NCI-H748 treated with DMSO at 0.1 percent for 48 hours (cell line): ENCODE measurements at regions not wholly inside any gene's neighbourhood (a gene's known extent, or its start where the extent isn't known, plus 50 kb on each side); places are given as distances from the start of the nearest gene placed in this dataset.

Source experiments
- DNase-seq: peaks from one replicate; lab custom pipeline; 2025; lab: John Stamatoyannopoulos, UW

DNA sequence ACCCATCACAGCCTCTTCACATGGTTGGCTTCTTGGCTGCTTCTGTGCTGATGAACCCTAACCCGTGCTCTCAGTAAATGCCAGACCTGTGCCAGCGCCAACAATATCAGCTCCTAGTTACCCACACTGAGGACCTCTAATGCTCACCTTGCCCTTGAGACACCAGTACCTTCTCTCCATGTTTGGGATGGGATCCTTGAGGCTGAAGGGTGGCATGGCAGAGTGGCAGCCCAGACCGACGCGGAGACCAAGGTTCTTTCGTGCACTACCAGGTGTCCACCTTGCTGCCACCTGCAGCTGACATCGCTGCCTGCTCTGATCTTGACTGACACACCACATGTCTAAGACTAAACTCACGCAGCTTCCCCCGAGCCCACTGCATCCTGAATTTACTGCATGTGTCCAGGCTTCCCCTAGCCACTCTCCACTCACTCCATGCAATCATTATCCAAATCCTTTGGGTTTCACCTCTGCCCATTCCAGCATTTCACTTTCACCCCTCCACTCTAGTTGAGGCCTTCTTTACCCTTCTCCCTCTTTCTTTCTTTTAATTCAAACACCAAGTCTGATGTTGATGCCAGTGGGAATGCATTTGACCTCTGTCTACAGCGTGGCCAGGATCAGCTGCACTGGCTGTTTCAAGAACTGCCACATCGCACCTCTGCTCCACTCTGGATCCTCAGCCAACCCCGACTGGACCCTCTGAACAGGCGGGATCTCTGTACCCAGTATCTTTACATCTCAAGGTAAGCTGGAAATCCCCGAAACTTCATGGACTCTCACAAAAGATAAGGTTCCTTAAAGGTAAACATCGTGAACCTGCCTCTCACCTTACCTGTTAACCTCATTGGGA is 294.9 kb downstream of the GLRX3 start:
- no peak for DNase-seq

DNA sequence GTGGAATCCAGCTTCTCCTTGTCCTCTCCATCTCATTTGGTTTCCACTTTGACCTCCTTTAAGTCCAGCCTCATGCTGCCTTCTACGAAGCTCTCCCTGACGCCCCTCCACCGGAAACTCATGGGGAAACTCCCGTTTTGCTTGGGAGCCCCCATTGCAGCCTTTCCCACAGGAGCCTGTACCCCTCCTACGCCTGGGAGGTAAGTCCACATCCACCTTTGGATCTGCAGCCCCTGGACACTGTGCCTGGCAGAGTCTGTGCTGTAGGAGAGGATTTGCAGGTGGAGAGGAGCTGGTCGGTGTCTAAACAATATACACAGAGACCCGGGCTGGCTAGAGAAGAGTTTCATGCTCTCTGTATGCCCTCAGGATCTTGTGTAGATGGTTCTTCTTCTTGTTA is 296.1 kb downstream of the GLRX3 start:
- DNase-seq, result no peak

DNA sequence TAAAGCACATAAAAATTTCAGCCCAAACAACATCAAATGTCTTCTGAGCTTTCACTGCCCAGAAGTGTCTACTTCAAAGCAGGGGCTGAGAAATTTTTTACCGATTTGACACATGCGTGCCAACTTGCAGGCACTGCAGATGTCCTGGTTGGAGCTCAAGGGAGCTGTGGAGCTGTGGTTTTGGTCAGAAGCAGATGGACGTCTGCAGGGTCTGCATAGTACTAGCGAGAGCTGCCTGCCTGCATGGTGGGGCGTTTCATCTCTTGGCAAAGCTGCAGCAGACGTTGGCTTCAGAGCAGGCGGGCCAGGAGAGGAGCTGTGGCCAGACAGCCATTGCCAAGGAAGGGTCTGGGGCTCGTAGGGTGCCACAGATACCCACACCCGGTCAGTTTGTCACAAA is 296.7 kb downstream of the GLRX3 start:
- DNase-seq, result no peak

DNA sequence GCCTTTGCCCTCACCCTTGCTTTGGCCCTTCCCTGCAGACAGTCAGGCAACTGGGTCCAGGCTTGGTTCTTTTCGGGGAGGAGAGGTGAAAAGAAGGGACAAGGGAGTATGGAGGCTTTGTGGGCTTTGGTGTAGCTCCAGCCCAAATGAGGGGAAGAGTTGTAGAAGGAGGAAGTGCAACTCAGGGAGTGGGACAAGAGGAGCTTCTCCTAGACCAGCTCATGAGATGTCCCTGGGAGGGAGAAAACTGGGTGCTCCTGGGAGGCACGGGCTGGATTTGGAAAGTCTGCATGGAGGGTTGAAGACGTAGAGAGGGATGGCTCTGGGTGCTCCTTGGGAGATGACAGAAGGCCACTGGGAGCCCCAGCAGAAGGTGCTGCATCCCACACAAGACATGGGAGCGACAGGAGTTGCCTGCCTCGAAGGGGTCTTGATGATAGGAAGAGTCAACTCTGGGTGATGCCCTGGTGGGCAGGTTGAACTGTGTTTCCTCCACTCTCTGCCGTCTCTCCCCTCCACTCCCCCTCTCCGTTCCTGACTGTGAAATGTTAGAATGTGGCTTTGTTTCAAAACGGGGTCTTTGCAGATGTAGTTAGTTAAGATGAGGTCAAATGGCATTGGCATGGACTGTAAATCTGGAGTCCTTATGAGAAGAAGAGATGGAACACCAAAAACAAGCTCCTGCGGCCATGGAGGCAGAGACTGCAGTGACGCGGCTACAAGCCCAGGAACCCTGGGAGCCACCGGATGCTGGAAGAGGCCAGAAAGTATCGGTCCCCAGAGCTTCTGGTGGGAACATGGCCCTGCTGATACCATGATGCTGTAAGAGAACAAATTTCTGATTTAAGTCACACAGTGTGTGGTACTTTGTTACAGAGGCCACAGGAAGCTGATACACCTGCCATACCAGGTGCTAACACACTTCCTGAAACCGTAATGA is 298.5 kb downstream of the GLRX3 start:
- no peak for DNase-seq

DNA sequence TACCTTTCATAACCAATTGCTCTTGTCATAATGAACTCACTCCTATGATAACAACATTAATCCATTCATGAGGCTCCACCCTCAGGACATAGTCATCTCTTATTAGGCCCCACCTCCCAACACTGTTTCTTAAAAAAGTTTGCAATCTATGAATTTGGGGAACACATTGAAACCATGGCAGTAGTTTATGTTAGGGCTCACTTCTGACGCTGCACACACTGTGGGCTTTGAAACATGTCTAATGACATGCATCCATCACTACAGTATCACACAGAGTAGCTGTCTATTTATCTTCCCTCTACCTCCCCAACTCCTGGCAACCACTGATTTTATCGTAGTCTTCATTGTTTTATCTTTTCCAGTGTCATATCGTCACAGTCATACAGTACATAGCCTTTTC is 299.8 kb downstream of the GLRX3 start:
- DNase-seq, result no peak

DNA sequence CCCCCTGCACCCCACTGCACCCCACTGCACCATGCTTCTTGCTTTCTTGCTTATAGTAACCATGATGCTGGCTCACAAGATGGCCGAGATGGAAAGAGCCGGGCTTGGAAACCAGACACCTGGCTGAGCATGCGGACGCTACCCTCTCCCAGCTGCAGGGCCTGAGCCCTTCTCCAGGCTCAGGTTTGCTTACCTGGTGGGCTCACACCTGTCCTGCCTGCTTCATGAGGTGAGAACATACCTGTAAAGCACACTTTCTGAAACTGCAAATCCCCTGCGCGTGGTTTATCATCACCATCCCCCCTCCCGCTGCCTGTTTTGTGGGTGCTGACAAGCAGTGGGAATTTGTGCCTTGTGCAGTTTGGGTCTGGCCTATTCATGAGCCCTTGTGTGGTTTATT is 302.7 kb downstream of the GLRX3 start:
- DNase-seq, result no peak

DNA sequence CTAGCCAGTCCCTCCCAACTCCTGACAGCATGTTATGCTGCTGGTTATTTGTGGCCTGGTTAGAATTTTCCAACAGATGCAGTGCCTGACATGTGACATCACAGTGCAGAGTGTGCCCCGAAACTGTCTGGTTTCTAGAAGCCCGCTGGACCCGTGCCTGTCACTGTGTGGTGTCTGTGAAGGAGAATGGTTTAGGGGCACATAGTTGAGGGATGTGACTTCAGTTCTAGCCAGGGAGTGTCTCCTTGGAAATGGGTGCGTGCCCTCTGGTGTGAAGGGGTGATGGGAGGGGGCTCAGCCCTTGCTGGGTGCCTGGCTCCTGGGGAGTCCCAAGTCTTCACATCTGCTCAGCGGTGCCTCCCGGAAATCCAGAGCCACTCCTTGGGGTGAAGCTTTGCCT is 303.6 kb downstream of the GLRX3 start:
- DNase-seq, result no peak

DNA sequence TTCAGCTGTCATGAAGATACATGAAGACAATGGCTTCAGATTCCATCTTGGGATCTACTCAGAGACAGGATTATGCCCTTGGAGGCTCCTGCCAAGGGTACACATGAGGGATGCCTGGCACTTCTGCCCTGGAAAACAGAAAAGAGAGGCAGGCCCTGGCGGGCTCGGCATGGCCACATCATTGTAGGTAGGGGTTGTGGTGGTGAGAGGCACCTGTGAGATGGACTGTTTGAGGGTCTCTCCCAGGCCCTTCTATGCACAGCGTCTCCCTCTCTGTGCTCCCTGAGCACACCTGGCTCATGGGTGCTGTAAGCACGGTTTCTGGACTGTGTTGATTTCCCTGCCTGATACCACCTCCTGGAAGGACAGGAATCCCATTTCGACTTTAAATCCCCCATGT is 304.3 kb downstream of the GLRX3 start:
- DNase-seq, result no peak

DNA sequence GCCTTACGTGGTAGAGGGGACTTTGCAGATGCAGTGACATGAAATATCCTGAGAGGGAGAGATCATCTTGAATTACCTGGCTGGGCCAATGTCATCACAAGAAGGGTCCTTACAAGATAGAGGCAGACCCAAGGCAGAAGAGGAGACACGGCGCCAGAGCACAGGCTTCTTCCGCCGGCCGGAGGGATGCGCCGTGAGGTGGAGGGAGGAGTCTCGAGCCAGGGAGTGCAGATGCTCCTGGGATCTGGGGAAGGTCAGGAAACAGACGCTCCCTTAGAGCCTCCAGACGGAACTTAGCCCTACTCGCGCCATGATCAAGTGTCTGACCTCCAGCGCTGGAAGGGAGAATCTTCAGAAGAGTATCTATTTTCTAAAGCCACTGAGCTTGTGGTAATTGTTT is 304.8 kb downstream of the GLRX3 start:
- no peak for DNase-seq

DNA sequence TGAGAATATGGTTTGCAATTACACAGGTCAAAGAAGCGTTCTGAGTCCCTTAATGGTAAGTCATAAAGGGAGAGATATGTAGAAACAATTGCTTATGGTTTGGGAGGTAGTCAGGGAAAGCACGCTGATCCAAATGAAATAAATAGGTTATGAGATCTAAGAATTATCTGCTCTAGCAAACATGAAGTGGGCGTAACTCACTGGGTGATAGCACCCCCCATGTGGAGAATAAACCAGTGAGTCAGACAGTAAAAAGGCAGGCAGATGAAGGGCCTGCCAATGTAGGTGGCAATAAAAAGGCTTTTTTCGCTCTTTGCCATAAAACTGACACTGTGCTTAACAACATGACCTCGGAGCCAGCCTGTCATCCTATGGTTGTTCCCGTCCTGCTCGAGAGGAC is 306.9 kb downstream of the GLRX3 start:
- no peak for DNase-seq

DNA sequence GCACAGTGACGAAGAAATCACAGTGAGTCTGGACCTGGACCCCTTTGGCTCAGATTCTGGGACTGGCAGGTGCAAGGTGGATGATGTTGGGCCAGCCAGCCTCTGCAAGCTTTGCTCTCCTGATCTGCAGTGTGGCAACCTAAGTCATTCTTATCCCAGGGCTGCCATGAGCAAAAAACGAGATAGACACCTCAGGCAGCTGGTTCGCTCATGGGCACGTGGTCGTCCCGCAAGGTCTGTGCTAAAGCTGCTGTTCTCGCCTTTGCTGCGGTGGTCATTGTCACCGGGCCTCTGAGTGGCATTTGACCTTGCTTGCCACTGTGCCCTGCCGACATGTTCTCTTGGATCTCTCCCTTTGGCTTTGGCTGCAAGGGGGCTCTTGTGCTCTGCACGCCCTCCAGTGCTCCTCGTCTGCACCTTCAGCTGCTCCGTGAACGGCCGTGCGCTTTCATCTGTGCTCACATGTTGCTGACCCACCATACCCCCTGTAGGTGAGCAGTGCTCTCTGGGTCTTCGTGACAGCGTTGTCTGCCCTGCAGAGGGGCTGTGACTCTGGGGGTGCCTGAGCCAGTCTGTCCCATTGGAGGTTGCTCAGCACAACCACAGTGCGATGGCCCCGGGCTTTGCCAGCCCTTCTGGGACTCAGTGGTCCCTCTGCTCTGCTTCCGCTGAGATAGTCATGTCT is 317.0 kb downstream of the GLRX3 start:
- DNase-seq, result no peak

DNA sequence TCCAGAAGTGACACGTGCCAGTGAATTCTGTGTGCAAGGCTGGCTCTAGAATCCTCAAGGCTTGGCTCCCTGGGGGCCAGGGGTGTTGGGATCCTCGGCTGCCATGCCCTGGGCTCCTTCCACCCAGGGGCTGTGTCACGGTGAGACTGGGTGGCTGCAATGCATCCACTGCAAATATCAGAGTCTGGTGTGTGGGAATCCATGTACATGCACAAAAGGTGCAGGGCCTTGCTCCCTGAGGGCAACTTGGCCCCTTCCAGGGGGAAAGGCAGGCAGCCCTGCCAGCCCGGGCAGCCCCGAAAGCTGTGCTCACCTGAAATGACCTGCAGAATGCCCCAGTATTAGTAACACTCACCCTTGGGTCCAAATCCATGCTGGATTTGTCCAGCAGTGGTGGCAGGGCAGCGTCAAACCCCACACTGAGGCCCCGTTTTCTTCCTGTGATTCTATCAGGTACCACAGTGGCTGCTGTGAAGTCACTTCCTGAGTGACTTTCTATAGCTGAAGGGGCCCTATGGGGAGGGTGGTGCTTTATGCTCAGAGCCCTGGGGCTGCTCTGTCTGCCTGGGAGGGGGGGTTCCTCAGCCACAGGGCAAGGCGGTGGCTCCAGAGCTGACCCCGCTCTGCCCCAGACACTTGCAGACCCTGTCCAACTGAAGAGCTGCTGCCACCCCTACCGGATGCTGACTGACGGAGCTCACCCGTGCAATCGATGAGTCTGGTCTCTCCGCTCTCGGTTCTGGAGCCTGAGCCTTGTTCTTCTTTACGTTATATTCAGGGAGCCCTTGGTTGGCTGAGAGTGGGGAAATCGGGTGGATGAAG is 317.7 kb downstream of the GLRX3 start:
- no peak for DNase-seq

DNA sequence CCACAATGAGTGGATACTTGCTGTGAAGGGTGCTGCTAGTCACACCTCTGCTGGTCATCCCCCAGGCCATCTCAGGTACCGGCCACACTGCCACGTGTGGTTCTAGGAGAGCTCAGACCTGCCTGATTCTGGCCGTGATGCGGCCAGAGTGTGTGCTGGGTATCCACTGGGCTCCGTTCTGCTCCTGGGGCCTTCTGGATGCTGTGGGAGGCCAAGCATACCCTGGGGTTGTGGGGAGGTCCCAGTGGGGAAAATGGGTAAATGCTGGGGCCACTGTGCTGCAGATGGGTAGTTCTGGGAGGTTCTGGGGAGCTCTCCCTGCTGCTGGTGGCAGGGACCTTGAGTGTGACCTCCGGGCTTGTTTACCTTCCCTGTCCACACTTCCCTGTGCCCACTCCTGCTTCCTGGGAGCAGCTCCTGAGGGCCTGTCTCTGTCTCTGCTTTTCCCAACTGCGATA is 318.4 kb downstream of the GLRX3 start:
- no peak for DNase-seq

DNA sequence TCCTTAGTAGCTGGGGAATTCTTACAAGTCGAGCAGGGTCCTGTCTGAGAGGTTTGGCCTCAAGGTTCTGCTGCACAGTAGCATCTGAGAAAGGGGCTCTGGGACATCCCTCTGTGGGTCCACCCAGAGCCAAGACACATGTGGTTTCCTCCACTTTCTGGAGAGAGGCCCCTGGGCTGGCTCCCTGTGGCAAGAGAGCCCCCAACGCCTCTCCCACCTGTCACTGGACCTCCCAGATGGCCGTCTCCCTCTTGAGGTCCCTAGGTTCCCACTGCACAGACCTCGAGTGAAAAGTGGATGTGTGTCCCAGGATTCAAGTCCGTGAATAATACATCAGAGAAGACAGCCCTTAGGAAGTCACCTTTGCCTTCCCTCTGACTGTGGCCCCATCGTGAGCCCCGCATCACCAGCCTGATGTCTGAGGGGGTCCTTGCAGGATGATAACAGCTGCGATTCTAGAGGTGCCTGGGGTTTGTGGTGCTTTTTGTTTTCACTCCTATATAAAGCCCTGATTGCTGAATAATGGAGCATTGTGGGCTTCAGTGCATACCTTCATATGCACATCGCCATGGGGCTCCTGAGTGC is 319.0 kb downstream of the GLRX3 start:
- DNase-seq, result no peak

DNA sequence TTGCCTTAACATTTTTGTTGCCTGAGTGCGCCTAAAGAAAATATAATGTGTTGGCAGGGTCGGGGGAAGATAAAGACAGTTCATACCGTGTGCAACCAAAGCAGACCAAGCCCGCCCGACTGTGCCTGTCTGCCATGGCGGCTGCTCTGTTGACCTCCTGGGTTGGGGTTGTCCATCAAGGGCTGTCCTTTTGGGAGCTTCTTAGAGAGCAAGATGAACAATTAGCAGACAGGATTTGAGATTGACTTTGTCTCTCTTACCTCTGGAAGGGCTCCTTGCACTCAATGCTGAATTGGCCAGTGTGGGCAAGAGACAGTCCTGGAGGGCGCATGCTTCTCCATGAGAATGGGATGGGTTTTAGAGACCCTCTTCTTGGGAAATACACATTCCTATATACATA is 319.6 kb downstream of the GLRX3 start:
- no peak for DNase-seq

DNA sequence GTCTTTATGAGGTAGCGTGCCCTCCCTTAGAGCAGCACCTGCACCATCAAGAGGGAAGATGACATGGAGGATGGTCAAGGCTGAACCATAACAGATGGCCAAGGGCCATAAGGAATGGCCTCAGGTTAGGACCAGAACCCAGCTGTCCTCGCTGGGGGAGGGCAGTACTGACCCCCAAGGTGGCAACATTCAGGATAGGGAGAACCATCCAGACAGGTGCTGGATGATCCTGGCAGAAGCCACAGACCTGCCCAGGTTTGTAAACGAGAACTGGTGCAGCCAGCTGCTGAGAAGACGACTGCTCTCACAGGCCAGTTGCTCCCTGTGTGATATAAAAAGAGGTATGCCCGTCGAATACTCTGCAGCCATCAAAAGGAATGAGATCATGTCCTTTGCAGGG is 320.4 kb downstream of the GLRX3 start:
- DNase-seq, result no peak

DNA sequence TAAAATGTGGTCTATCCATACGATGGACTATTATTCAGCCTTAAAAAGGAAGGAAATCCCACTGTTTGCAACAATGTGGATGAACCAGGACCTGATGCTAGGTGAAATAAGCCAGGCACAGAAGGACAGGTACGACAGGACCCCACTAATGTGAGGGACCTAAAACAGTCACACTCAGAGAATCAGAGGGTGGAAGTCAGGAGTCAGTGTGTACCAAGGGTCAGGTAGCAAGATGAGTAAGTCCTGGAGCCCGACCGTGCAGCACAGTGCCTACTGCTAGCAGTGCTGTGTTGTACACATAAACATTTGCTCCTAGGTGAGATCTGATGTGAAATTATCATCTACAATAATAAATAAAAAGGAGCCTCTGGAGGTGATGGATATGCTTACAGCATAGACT is 322.3 kb downstream of the GLRX3 start:
- no peak for DNase-seq

DNA sequence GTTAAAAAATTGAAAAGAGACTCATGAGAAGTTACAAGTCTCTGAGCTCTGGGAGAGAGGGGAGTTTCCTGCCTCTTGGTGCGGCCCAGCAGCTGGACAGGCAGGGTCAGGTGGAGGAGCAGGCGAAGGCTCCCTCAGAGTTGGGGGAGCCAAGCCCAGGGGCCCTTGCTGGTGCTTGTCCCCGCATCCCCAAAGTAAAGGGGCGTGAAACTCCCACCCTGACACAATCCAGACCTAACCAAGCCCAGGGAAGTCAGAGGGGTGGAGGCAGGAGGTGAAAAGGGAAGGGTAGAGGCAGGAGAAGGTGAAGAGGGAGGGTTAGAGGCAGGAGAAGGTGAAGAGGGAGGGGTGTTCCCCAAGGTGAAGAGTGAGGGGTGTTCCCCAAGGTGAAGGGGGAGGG is 322.8 kb downstream of the GLRX3 start:
- no peak for DNase-seq

DNA sequence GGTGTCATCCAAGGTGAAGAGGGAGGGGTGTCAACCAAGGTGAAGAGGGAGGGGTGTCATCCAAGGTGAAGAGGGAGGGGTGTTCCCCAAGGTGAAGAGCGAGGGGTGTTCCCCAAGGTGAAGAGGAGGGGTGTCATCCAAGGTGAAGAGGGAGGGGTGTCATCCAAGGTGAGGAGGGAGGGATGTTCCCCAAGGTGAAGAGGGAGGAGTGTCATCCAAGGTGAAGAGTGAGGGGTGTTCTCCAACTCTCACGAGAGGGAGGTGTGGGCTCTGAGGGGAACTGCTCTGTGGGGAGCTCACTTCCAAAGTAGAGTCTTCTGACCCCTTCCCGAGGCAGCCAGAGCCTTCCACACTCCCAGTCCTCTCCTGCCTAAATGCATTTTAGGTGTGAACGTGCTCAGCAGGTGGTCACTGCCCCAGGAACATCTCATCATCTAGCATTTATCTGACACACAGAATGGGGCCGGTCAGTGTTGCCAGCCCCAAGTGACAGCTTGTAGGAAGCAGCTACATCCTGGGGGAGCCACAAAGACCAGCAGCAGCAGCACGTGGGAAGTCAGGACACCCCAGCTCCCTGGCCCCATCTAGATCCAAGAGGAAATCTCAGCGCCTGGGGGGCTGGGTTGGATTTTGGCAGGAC is 323.8 kb downstream of the GLRX3 start:
- no peak for DNase-seq

DNA sequence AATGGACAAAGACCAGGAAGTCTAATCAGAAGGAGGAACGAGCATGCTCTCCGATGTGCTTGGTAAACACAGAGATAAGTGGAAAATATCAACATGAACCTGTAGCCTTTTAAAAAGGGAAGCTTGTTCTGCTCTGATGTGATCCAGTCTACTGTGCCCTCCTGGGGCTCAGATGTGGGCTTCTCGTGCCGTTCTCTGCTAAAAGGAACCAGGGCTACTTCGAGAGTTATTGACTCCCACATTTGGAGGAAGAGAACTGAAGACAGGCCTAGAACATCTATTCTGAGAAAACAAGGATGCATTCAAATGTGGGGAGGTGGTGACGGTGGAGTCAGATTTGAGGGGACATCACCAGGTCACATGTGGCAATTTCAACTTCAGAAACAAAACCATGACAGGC is 325.4 kb downstream of the GLRX3 start:
- DNase-seq, result no peak
